ENCODE measurements at regions not wholly inside any gene's neighbourhood (a gene's known extent, or its start where the extent isn't known, plus 50 kb on each side); places are given as distances from the start of the nearest gene placed in this dataset.

GRCh38 chr5:84783003-84783402 lies 398.3 kb upstream of the EDIL3 start:
- TF ChIP-seq POLR2A (IDR thresholded peaks at IDR 0.05) (no peak), CTCF (IDR thresholded peaks at IDR 0.05) (no peak)

Data from heart left ventricle (tissue), 13 donors.